Activated CD8-positive, alpha-beta memory T cell treated with anti-CD3 and anti-CD28 coated beads for 36 hours (primary cell): ENCODE measurements at regions not wholly inside any gene's neighbourhood (a gene's known extent, or its start where the extent isn't known, plus 50 kb on each side); places are given as distances from the start of the nearest gene placed in this dataset.

Experiments used
- CTCF ChIA-PET: fragments of 350-600 bp; sonication (Branson Sonifier 250); formaldehyde crosslinking; loops from one replicate; lab custom pipeline; 2021; ENCODE audit warnings: antibody characterized with exemption; lab: Charles Lee
- POLR2A ChIA-PET: fragments of 350-600 bp; sonication (Branson Sonifier 250); formaldehyde crosslinking; loops from one replicate; lab custom pipeline; 2021; ENCODE audit warnings: antibody characterized with exemption; lab: Charles Lee

DNA sequence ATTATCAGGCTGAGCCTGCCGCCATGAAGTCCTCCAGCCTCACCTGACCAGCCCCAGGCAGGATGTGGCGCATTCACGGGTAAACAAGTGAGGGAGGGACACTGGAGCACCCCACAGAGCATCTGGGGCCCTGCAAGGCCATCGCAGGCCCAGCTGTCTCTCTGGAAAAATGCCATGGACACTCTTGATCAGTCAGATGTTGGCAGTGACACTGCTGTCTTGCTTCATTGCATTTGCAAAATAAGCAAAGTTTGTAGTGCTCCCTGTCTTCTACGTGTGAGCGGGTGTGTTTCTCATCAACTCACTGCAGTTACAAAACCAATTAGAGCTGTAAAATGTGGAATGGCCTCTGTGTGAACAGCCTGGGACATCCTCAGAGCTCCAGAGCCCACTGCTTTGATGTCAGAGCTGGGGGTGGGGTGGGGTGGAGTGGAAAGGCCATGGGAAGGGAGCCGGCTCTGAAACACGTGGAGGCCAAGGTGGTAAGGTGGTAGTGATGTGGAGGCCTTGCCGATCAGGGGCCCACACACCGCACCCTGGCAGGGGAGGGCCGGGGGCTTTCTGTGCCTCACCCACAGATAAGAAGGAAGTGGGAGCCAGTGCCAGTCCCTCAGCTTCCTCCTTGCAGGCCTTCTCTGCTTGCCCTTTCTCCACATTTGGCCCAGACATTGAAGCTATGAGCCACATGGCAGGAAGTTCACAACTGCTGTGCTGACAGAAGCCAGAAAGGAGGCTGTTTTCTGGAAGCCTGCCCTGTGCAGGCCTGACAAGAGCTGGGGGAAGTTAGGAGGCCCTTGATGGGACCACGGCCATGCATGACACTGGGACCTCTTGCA is 254.9 kb downstream of the RHOU start:
- ChIA-PET CTCF (no interaction called here), POLR2A (interaction anchor here (0.6 kb wide), 1 partner anchor 117 kb away, joined by 3 read pairs; no protein-coding TSS in a partner anchor)

DNA sequence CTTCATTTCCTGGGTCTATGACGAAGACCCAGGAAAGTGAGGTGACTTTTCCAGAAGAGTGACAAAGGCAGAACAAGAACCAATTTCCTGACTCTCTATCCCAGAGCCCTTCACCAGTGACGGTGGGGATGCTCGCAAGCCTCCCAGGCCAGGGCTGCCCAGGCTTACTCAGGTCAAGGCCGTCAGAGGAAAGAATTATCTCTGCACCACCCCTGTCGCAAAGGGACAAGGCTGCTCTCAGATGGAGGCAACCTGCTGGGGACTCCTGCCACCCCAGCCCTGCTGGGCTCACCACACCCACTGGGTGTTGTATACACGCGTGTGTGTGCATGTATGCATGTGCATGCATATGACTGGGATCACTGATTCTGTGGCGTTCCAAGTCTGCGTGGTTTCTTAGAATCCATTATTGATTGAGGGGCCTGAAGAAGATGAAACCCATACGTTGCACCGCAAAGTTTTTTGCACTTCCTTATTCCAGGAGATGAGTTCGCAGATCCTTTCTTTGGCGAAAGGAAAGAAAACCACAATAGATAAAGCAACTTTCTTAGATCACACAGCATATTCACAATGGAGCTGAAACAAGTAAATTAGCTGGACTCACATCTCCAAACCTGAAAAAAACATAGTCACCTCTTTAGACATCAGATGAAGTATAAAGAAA is 255.8 kb downstream of the RHOU start:
- CTCF ChIA-PET = no interaction called here
- POLR2A ChIA-PET = no interaction called here

DNA sequence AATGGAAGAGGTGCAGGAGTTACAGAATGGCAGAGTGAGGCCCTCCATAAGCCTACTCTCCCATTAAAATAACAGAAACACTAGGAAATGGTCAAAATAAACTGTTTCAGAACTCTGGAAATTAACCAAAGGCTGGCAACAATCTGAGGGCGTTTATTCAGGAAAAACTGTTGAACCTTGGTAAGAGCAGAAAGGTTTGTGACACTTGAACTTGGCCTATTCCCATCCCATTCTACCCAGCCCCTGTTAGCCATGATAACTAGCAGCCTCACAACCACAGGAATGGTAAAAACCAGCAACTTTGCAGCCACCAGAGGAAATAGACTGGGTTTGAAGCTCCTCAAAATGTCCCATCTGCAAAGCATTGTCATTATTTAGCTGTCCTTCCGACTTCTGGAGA is 256.8 kb downstream of the RHOU start:
- POLR2A ChIA-PET = no interaction called here
- CTCF ChIA-PET = no interaction called here

DNA sequence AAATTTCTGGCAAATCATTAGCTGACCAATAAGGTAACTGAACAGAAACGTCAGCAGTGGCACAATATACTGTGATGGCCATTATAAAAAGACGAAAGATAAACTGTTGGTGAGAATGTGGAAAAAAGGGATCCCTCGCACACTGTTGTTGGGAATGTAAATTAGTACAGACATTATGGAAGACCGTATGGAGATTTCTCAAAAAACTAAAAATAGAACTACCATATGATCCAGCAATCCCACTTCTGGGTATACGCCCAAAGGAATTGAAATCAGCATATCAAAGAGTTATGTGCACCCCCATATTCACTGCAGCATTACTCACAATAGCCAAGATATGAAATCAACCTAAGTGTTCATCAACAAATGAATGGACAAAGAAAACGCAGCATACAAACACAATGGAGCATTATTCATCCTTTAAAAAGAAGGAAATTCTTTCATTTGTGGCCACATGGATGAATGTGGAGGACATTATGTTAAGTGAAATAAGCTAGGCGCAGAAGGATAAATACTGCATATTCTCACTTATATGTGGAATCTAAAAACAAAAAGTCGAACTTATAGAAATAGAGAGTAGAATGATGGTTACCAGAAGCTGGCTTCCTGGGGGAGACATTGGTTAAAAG is 257.7 kb downstream of the RHOU start:
- ChIA-PET CTCF (no interaction called here), POLR2A (no interaction called here)

DNA sequence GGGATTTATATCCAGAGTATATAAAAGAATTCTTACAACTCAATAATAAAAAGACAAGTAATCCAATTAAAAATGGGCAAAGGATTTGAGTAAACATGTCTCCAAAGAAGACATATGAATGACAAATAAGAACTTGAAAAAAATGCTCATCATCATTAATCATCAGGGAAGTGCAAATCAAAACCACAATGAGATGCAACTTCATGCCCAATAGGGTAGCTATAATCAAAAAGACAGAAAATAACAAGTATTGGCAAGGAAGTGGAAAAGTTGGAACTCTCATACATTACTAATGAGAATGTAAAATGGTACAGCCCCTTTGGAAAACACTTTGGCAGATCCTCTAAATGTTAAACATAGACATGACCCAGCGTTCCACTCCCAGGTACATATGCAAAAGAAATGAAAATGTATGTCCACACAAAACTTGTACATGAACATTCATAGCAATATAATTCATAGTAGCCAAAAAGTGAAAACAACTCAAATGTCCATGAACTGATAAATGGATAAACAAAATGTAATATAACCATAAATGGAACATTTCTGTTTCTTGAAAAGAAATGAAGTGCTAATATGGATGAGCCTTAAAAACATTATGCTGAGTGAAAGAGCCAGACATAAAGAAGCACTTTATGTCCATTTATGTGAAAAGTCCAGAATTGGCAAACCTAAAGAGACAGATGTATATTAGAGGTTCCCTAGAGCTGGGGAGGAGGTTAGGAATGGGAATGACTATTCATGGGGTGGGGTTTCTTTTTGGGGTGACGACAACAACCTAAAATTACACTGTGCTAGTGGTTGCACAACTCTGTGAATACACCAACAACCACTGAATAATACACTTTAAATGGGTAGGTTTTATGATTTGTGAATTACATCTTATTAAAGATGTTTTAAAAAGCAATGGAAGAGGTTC is 259.7 kb downstream of the RHOU start:
- POLR2A ChIA-PET = no interaction called here
- CTCF ChIA-PET = no interaction called here

DNA sequence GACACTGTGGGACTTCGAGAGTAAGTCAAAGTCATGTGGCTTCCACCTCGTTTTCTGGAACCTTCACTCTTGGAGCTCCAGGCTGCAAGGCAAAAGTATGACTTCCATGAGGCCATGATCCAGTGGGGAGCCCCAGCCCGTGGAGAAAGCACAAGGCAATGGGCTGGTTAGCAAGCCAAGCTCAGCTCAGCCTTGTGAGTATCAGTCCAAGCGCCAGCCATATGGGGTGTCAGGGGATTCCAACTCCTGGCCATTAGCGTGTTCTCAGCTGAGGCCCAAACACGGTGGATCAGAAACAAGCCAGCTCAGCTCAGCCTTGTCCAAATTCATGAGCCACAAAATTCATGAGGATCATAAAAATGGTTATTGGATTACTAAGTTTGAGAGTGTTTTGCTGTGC is 261.0 kb downstream of the RHOU start:
- ChIA-PET POLR2A (no interaction called here), CTCF (no interaction called here)

DNA sequence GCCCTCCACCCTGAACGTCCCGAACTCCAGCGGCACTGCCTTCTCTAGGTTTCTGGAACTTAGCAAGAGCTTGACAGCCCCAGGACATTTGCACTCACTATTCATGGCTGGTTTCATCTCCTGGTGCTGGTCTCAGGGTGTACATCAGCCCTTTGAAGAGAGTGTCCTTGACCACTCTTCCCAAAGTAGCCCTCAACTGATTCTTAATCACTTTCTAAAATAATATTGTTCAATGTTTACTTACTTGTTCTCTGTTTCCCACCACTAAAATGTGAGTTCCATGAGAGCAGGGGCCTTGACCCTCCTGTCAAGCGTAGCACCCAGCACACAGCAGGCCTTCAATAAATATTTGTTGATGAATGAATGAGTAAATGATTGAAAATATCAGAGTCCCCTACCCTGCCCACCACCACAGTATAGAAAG is 262.5 kb downstream of the RHOU start:
- ChIA-PET POLR2A (no interaction called here), CTCF (no interaction called here)

DNA sequence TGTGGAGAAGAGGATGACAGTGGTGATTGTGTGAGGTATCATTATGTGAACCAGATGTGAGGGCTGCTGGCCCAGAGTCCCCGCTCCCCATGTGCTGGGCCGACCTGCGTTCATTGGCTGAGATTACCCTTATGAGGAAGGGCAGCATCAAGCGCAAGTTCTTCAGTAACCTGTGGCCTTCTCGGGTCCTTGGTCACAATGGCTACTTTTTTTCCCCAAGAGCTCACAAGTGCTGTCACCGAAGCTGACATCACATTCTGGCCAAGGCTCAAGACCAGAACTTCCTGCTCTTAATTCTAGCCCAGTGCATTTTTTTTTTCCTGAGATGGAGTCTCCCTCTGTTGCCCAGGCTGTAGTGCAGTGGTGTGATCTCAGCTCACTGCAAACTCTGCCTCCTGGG is 262.9 kb downstream of the RHOU start:
- ChIA-PET CTCF (no interaction called here), POLR2A (no interaction called here)

DNA sequence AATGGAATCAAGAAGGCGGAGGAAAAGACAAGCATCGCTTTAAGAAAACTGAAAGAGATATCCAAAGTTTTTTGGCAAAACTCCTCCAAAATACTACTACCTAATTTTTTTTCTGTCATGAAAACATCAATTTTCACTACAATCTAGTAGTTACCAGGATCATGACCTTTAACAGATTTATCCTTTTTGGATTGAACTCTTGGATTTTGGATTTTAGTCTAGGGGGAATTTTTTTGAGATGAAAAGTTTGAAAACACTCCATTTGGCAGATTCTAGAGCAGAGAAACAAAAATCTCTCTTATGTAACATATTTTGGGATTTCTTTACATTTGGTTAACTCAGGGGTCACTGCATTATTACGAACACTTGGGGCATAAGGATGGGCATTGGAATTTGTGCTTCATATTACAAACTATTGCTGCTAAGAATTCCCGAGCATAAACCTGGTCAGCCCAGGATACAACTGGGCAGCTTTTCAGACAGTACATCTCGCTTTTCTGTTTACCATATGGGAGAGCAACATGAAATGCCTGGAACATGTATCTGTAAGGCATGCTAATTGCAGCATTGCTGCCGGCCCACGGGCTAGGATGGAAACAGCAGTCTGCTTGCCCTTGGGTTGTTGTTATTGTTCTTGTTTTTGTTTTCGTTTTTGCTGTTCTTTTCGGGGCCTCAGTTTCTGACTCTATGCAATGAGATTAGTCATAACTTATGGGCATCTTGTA is 264.3 kb downstream of the RHOU start:
- ChIA-PET POLR2A (no interaction called here), CTCF (no interaction called here)

DNA sequence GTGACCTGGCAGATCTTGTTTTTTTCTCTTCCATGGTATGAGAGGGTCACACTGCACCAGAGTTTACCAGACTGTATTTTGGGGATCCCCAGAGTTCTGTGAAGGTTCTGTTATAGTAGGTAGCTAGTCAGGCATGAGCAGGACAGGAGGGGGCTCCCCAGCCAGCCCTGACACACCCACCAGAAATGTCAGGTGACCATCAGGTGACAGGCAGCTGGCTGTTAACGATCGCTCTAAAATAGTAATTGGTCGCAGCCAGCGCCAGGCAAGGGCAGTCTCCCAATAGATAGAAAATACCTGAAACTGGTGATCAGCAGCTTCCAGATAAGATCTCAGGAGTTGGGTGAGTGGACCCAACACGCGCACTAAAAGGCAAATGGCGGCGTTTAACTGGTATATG is 264.9 kb downstream of the RHOU start:
- CTCF ChIA-PET = no interaction called here
- POLR2A ChIA-PET = no interaction called here

DNA sequence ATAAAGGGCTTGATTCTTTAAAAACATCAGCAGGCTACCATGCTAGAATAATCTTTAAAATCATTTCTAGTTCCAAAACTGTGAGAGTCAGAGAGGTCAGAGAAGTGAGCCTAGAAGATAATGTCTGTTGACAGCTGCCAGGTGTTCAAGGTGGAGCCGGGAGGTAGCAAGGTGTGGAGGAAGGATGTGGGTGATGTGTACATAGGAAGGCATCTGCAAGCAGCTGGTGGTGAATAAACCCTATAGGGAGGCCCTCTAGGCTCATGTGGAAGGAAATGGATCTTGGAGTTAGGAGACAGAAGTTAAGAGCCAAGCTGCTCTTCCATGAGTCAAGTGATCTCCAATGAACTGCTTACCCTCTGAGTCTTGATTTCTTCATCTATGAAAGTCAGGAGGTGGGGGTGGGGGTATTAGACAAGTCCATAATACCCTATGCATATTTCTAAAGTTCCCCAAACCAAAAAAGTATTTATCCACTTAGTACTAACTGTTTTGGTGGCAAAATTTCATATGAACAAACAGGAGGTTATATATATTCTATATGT is 266.3 kb downstream of the RHOU start:
- CTCF ChIA-PET = no interaction called here
- POLR2A ChIA-PET = no interaction called here

DNA sequence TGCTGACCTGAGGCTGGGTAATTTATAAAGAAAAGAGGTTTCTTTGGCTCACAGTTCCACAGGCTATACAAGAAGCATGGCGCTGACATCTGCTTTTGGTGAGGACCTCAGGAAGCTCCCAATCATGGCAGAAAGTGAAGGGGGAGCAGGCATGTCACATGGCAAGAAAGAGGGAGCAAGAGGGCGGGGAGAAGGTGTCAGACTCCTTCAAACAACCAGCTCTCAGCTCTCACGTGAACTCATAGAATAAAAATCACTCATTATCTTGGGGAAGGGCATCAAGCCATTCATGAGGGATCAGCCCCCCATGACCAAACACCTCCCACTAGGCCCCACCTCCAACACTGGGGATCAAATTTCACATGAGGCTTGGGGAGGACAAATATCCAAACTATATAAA is 266.8 kb downstream of the RHOU start:
- CTCF ChIA-PET = no interaction called here
- POLR2A ChIA-PET = no interaction called here

DNA sequence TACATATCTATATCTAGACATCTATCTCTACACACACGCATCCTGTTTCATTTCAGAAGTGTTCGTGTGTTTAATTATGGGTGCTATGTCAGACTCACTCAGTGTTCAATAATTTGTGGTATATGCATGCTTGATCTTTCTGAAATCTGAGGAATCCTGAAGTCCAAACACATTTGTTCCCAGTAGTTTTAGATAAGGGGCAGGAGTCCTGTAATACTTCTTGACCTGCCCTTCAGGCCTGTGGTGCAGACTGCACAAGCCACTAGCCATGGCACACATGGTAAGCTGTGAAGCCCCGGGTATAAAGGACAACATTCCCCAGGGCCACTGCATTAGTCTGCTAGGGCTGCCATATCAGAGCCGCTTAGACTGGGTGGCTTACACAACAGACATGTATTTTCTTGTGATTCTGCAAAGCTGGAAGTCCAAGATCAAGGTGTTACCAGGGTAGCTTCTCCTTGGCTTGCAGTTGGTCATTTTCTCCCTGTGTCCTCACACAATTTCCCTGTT is 267.2 kb downstream of the RHOU start:
- CTCF ChIA-PET = no interaction called here

DNA sequence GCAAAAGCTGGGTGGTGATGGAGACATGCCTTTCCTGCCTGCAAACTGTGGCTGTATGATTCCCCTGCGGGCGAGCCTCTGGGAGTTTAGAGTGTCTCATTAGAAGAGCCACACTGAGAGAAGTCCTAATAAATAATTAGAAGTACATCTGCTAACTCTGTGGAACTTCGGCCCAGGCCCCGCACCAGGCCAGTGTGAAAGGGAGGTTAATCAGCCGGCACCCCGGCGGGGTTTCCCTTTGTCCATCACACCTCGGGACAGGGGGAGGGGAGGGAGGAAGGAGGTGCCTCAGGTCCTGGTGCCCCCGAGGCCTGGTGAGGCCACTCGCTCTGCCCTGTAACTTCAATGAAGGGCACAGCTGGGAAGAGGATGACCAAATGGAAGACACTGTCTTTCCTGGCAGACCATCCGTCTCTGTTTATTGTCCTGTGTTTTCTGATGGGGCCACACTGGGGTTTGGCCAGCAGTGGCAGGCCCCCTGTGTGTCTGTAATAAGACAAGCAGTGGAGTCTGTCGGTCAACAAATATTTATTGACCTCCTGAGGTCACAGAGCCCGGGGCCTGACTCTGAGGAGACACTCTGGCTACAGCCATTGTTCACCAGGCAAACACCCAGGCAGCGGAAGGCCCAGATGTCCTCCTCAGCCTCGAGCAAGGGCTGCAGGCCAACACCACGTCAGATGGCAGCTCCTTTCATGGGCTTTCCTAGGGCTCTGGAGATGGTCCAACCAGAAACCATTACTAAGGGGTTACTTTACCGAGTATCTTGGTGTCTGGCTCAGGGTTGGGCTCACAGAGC is 267.5 kb upstream of the RAB4A start:
- CTCF ChIA-PET = no interaction called here
- POLR2A ChIA-PET = no interaction called here

More for the DNA sequence above, 267.2 kb downstream of the RHOU start:
- POLR2A ChIA-PET = no interaction called here

DNA sequence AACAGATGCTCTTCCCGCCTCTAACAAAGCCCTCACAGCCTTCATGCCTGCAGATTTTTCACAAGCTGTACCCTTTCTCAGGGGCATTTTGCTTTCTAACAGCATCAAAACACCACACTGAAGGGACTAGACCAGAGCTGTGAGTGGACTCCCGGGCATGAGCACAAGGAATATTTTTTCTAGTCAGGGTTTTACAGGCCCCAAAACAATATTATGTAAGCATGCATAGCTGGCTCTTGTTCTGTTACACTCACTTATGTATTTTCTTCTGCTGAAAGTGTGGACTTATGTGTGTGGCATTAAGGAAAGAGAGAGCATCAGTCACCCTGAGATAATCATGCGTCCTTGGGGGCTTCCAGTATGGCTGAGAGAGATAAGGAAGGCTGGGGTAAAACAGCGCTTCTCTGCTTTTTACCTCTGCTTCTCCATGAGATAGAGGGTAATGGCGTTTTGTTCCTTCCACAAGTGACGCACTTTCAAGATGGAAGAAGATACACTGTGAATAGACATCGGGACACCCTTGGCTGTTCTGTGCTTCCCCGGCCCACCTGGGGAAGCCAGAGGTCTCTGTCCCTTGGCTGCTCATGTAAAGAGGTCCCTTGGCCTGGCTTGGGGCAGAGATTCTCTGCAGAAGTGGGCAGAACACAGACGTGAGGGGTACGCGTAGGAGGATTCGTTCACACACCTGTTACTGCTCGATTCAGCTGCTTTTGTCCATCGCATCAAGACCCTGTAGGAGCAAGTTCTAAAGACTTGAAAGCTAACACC is 266.7 kb upstream of the RAB4A start:
- CTCF ChIA-PET = no interaction called here
- POLR2A ChIA-PET = no interaction called here

DNA sequence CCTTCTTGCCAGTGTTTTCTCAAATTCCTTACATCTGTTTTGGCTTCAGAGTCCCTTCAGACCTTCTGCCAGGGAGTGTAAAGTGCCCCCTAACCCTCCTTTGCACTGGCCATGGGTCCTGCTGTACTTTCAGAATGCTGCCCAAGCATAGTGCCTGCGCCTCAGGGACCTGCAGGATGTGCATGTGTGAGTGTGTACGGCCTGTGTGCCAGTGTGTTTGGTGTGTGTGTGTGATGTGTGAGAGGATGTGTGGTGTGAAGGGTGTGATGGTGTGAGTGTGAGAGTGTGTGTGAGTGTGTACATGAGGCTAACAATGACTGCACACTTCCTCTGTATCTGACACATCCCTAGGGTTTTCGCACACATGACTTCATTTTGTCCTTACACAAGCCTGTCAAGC is 265.8 kb upstream of the RAB4A start:
- ChIA-PET CTCF (no interaction called here), POLR2A (no interaction called here)

DNA sequence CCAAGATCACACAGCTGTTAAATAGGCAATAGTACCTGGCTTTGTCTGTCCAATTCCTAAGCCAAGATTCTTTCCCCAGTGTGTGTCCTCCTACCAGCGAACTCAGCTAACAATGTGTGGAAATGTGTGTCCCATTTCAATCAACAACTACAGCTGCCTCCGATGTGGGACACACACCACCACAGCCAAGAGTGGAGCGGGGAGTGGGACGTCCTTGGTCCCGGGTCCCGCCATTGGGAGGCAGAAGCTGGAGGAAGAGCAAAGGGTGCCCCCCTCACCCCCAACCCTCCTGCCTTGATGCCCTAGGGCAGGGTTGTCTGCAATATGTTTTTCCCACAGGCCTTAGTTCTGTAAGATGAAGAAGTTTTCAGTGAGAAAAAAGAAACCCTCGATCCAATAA is 265.4 kb upstream of the RAB4A start:
- ChIA-PET CTCF (no interaction called here), POLR2A (no interaction called here)
